ENCODE measurements at regions not wholly inside any gene's neighbourhood (a gene's known extent, or its start where the extent isn't known, plus 50 kb on each side); places are given as distances from the start of the nearest gene placed in this dataset.

DNA sequence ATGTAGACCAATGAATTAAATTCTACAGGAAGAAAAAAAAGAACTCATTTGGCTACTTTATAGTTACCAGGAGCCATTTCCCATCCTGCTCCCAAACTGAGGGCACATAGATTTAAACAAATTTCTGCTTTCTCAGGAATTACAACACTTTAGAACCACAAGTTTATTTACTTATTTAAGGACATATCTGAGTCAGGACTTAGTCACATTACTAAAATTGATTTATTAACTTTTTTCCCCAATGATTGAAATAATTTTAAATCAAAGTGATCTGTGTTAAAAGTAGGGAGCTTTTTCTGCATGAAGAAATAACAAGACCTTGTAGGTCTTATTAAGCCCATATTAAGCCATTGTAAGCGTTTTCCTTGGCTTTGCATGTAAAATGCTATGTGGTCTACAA is 291.0 kb upstream of the HAND2 start:
- Mint-ChIP-seq H3K9me3 (no peaks in the 10 kb centered on the region), H3K4me1 (ENCODE audit: low read depth) (no peaks in the 10 kb centered on the region), H3K27me3 (no peaks in the 10 kb centered on the region), H3K27ac (no peak overlapping the region), H3K36me3 (ENCODE audit: low read depth) (no peaks in the 10 kb centered on the region), H3K4me3 (no peak overlapping the region)
- no peak for DNase-seq

DNA sequence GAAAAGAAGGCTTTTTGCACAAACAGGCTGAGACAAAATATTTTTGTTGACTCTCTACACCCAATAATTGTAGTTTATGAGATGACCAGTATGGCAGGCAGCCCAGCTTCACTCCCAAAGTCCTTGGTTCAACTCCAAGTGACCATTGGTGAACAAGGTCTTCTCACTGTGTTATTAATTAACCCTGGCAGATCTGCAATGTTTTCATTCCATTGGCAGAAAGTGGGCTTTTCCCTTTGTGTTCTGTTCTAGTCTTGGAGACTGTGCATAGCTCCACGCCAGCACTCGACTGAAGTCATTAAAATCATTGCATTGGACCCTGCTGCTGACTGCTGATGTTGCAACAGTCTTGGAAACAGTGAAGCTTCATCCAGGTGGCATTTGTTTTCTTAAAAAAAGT is 277.3 kb upstream of the HAND2 start:
- H3K36me3 Mint-ChIP-seq (ENCODE audit: low read depth): no peaks in the 10 kb centered on the region
- H3K4me1 Mint-ChIP-seq (ENCODE audit: low read depth): no peaks in the 10 kb centered on the region
- H3K27me3 Mint-ChIP-seq: no peaks in the 10 kb centered on the region
- H3K4me3 Mint-ChIP-seq: no peak overlapping the region
- DNase-seq: no peak
- H3K27ac Mint-ChIP-seq: no peak overlapping the region
- H3K9me3 Mint-ChIP-seq: no peaks in the 10 kb centered on the region

DNA sequence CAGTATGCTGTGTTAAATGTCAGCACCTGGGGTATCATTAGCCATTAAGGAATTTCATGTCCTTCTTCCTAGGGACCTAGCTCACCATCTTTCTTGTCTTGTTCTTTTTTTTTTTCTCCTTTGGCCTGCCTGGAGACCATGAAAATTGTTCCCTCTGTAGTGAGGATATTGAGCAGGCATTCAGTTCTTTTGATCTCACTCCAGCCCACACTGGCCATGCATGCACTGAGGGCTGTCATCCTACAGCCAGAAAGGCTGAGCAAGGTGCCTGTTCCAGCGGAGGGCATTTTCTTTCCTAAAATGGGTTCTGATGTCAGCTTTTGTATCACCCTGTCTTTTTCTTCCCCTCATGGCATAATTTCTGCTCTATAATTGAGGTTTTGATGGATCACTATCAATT is 275.9 kb upstream of the HAND2 start:
- Mint-ChIP-seq H3K9me3 (no peaks in the 10 kb centered on the region), H3K4me1 (ENCODE audit: low read depth) (no peaks in the 10 kb centered on the region), H3K27me3 (no peaks in the 10 kb centered on the region), H3K36me3 (ENCODE audit: low read depth) (no peaks in the 10 kb centered on the region), H3K4me3 (no peak overlapping the region), H3K27ac (no peak overlapping the region)
- no peak for DNase-seq

DNA sequence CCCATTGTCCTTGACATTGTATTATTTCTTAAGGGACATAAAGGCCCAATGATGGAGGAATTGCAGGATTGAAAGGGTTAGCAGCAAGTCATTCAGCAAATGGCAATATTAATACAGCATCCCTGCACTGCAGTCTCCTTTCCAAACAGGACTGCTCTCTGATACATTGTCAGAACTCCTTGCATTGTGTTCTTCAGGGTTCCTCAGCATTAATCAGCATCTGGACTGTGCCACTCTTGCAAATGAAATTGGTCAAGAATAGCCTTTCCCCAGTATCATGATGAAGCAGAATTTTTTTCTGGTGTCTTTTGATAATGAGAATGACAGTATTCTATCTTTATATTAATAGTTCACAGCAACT is 272.6 kb upstream of the HAND2 start:
- DNase-seq: no peak
- Mint-ChIP-seq H3K4me1 (ENCODE audit: low read depth) (no peaks in the 10 kb centered on the region), H3K27me3 (no peaks in the 10 kb centered on the region), H3K27ac (no peak overlapping the region), H3K36me3 (ENCODE audit: low read depth) (no peaks in the 10 kb centered on the region), H3K9me3 (no peaks in the 10 kb centered on the region), H3K4me3 (no peak overlapping the region)

DNA sequence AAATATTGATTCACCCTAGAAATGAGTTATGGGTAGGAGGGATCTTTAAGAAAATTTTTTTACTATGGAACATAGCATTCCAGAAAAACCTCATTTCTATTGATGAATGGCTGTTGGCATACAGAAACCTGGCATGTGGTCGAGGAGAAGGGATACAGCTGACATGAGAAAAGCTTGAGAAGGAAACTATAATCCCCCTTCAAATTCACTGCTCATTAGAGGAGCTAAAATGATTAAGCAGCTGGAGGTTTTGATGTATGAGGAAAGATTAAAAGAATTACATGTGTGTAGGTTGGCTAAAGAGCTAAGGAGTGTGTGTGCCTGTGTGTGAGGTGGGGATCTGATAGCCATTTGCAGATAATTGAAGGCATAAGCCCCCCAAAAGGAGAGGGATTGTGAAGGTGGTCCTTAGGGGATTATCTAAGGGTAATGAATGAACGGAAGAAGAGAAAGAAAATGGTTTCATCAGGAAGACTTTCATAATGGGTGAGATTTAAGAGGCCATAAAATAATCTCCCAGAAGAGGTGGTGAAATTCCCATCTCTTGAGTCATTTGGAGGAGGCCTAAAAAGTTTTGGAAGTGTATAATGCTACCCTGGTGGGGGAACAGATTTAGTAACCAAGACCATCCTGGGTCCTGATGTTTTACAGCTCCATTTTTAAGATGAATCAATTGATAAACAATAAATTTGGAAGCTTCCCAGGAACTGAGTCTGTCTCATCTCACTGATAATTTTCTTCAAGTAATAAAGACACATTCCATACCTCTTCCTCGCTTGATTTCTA is 272.0 kb upstream of the HAND2 start:
- no peaks in the 10 kb centered on the region for H3K9me3 Mint-ChIP-seq
- H3K36me3 Mint-ChIP-seq (ENCODE audit: low read depth): no peaks in the 10 kb centered on the region
- H3K4me3 Mint-ChIP-seq: no peak overlapping the region
- H3K4me1 Mint-ChIP-seq (ENCODE audit: low read depth): no peaks in the 10 kb centered on the region
- DNase-seq: no peak
- no peaks in the 10 kb centered on the region for H3K27me3 Mint-ChIP-seq
- H3K27ac Mint-ChIP-seq: no peak overlapping the region

DNA sequence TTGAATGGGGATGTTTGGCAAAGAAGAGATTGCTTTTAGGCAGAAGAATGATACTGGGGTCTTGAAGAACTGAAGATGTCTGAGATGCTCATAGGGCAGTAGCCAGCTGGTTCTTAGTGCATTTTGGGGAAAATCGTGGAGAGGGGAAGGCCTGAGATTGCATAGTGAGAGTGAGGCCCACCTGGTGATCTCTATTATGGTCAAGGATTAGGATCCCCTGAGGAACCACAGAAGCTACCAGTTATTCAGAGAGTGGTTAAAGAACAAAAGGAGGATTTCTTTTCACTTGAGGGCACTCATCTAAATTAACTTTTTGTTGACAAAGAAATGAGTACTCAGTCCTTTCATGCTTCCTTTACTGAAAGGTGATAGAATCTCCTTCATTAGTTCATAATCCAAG is 271.3 kb upstream of the HAND2 start:
- no peaks in the 10 kb centered on the region for H3K36me3 Mint-ChIP-seq (ENCODE audit: low read depth)
- H3K4me3 Mint-ChIP-seq: no peak overlapping the region
- H3K4me1 Mint-ChIP-seq (ENCODE audit: low read depth): no peaks in the 10 kb centered on the region
- no peaks in the 10 kb centered on the region for H3K9me3 Mint-ChIP-seq
- H3K27ac Mint-ChIP-seq: no peak overlapping the region
- no peak for DNase-seq
- no peaks in the 10 kb centered on the region for H3K27me3 Mint-ChIP-seq

DNA sequence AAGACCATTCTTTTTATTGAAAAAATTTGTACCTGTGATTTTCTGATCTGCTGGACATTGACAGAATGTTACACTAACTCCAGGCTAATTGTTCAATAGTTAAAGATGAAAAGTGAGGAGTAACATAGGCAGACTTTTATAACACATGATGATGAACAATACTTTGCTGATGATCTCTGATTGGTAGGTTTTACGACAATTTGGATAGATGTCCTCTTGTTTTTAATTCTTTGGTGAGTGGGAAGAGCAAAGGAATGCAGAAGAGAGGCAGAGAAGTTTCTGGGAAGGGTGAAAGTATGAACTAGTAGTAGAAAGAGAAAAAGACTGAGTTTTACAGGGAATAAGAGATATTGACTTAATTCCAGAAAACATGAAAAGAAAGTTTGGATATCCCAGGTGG is 267.3 kb upstream of the HAND2 start:
- DNase-seq: no peak
- Mint-ChIP-seq H3K4me1 (ENCODE audit: low read depth) (no peaks in the 10 kb centered on the region), H3K27me3 (no peaks in the 10 kb centered on the region), H3K36me3 (ENCODE audit: low read depth) (no peaks in the 10 kb centered on the region), H3K4me3 (no peak overlapping the region), H3K9me3 (no peaks in the 10 kb centered on the region), H3K27ac (no peak overlapping the region)

DNA sequence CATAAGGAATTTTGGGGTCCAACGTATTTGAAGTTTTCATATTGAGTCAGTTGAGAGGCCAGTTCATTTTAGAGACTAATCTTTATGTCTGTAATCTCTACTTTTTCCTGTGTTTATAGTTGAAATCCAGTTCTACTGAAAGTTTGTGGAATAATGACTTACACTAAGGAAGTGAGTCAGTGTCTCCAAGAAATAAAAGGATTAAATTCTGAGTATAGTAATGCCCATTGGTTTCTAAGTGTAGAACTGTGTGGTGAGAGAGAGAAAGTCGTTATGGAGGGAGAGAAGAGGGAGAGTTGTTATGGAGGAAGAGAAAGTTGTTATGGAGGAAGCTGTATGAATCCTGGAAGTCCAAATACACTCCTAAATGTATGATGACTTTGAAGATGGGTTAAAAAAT is 264.6 kb upstream of the HAND2 start:
- no peak for DNase-seq
- Mint-ChIP-seq H3K27me3 (no peaks in the 10 kb centered on the region), H3K27ac (no peak overlapping the region), H3K36me3 (ENCODE audit: low read depth) (no peaks in the 10 kb centered on the region), H3K4me3 (no peak overlapping the region), H3K9me3 (no peaks in the 10 kb centered on the region), H3K4me1 (ENCODE audit: low read depth) (no peaks in the 10 kb centered on the region)

DNA sequence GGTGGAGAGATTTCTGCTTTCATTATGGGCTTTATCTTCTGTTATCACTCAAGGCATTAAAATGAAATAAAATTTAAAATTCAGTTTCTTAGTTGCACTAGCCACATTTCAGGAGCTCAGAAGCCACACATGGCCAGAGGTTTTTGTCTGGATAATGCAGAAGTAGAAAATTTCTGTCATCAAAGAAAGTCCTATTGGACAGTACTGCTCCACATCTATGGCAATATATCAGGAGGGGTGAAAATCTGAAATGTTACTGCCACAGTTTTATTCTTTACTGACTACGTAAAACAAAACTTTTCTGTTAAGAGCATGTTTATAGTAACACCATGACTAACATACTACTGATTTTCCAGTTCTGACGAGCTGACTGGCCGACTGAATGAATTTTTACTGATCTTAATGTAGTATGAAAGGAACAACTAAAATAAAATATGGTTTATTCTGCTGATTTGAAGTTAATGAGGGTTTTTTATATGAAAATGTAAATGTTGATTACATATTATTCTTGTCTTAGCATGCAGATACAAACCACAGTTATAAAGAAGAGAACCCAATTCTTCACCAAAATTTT is 264.0 kb upstream of the HAND2 start:
- H3K4me1 Mint-ChIP-seq (ENCODE audit: low read depth): no peaks in the 10 kb centered on the region
- no peak for DNase-seq
- no peak overlapping the region for H3K4me3 Mint-ChIP-seq
- no peaks in the 10 kb centered on the region for H3K27me3 Mint-ChIP-seq
- H3K27ac Mint-ChIP-seq: no peak overlapping the region
- no peaks in the 10 kb centered on the region for H3K36me3 Mint-ChIP-seq (ENCODE audit: low read depth)
- no peaks in the 10 kb centered on the region for H3K9me3 Mint-ChIP-seq

DNA sequence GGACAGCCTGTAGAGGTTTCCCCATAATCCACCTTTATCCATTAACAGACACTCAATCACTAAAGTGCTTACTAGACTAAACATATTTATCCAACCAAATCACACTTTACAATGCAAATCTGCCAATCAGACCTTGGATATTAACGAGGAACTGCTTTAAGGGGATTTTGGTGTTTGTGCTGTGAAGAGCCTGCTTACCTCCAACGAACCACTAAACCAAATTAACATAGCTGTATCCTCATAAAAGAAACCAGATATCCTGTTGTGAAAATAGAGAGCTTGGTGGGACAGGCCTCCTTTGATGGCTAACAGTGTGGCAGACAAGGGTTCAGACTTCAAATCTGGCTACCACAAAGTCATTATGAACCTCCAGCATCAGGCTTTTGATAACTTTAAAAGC is 252.6 kb upstream of the HAND2 start:
- H3K27ac Mint-ChIP-seq: no peak overlapping the region
- no peak overlapping the region for H3K4me3 Mint-ChIP-seq
- no peaks in the 10 kb centered on the region for H3K9me3 Mint-ChIP-seq
- no peak for DNase-seq
- H3K4me1 Mint-ChIP-seq (ENCODE audit: low read depth): no peaks in the 10 kb centered on the region
- H3K27me3 Mint-ChIP-seq: no peaks in the 10 kb centered on the region
- no peaks in the 10 kb centered on the region for H3K36me3 Mint-ChIP-seq (ENCODE audit: low read depth)

DNA sequence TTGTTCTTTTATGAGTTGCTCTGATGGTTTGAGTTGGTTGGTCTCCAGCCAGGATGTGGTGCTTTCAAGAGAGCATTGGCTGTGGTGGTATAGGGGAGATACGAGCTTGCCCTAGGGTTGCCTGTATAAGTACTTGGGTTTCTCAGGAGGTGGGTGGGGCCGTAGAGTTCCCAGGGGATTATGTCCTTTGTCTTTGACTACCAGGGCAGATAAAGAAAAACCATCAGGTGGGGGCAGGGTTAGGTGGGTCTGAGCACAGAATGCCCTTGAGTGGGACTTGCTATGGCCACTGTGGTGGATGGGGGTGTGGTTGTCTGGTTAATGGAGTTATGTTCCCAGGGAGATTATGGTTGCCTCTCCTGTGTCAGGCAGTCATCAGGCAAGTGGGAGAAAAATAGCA is 247.9 kb upstream of the HAND2 start:
- peaks cover 10% of the 10 kb centered on the region for H3K9me3 Mint-ChIP-seq
- H3K4me3 Mint-ChIP-seq: no peak overlapping the region
- H3K27ac Mint-ChIP-seq: no peak overlapping the region
- no peaks in the 10 kb centered on the region for H3K36me3 Mint-ChIP-seq (ENCODE audit: low read depth)
- no peaks in the 10 kb centered on the region for H3K27me3 Mint-ChIP-seq
- DNase-seq: no peak
- no peaks in the 10 kb centered on the region for H3K4me1 Mint-ChIP-seq (ENCODE audit: low read depth)

DNA sequence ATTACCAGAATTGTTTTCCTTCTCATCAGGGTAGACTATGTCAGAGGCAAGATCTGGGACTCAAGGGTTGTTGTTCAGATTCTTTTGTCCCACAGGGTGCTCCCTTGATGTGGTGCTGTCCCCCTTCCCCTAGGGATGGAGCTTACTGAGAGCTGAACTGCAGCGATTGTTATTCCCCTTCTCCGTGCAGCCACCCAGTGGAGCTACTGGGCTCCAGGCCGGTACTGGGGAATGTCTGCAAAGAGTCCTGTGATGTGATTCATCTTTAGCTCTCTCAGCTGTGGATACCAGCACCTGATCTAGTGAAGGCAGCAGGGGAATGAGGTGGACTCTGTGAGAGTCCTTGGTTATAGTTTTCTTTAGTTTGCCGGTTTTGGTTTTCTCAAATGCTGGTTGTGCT is 247.4 kb upstream of the HAND2 start:
- Mint-ChIP-seq H3K4me3 (no peak overlapping the region), H3K4me1 (ENCODE audit: low read depth) (no peaks in the 10 kb centered on the region), H3K27ac (no peak overlapping the region), H3K36me3 (ENCODE audit: low read depth) (no peaks in the 10 kb centered on the region), H3K27me3 (no peaks in the 10 kb centered on the region), H3K9me3 (peaks cover 10% of the 10 kb centered on the region)
- no peak for DNase-seq

DNA sequence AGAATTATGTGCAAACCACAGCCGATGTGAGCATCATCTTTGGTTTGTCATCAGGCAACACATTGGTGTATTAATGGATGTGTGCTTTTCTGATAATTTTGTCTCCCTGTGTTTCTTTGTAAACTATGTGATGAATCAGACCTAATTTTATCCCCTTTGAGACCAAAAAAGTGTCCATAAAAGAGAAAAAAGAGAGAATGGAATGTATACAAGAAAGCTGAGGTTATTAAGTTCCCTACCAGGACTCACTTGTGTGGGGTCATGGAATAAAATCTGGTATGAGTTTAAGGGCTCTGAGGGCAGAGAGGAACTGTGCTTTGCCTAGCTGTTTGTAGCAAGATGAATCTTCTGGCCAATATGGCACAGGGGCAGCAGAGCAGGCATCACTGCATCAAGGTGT is 239.5 kb upstream of the HAND2 start:
- H3K36me3 Mint-ChIP-seq (ENCODE audit: low read depth): no peaks in the 10 kb centered on the region
- no peak overlapping the region for H3K27ac Mint-ChIP-seq
- H3K27me3 Mint-ChIP-seq: no peaks in the 10 kb centered on the region
- H3K4me1 Mint-ChIP-seq (ENCODE audit: low read depth): no peaks in the 10 kb centered on the region
- H3K4me3 Mint-ChIP-seq: no peak overlapping the region
- no peaks in the 10 kb centered on the region for H3K9me3 Mint-ChIP-seq
- no peak for DNase-seq

DNA sequence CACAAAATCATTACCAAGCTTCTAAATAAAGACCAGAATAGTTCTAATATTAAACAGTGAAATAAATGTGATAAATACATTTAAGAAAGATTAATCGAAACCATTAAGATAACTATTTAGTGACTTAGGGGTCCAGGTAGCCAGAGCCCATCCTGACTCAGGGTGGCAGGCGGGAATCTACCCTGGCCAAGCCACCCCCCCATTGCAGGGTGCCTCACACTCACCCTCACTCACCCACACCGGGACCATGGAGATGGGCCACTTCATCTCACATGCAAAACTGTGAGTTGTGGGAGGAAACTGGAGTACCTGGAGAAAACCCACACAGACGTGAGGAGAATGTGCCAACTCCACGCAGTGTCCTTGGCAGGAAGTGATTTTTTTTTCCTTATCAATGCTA is 237.6 kb upstream of the HAND2 start:
- H3K27me3 Mint-ChIP-seq: no peaks in the 10 kb centered on the region
- no peaks in the 10 kb centered on the region for H3K4me1 Mint-ChIP-seq (ENCODE audit: low read depth)
- H3K4me3 Mint-ChIP-seq: no peak overlapping the region
- H3K27ac Mint-ChIP-seq: no peak overlapping the region
- H3K36me3 Mint-ChIP-seq (ENCODE audit: low read depth): no peaks in the 10 kb centered on the region
- no peak for DNase-seq
- H3K9me3 Mint-ChIP-seq: no peaks in the 10 kb centered on the region

DNA sequence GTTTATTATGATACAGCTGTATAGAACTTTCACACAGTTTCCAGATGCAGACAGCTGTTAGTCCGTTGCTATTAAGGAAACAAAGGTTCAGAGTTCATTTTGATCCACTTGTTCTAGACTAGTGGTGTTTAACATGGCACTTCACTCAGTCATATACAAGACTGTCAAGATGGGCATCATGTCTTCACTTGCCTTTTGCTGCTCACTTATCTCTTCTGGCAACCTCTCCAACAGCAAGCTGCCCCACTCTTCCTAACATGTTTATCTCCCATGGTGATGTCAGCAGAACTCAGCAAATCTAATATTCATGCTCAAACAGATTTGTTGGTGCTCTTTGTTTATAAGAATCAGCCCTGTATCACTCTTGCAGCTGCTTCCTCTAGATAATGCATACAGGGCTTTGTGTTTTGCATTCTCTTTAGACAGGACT is 236.2 kb upstream of the HAND2 start:
- H3K36me3 Mint-ChIP-seq (ENCODE audit: low read depth): no peaks in the 10 kb centered on the region
- DNase-seq: no peak
- no peaks in the 10 kb centered on the region for H3K9me3 Mint-ChIP-seq
- no peaks in the 10 kb centered on the region for H3K4me1 Mint-ChIP-seq (ENCODE audit: low read depth)
- no peak overlapping the region for H3K4me3 Mint-ChIP-seq
- no peak overlapping the region for H3K27ac Mint-ChIP-seq
- peaks cover 6% of the 10 kb centered on the region for H3K27me3 Mint-ChIP-seq

DNA sequence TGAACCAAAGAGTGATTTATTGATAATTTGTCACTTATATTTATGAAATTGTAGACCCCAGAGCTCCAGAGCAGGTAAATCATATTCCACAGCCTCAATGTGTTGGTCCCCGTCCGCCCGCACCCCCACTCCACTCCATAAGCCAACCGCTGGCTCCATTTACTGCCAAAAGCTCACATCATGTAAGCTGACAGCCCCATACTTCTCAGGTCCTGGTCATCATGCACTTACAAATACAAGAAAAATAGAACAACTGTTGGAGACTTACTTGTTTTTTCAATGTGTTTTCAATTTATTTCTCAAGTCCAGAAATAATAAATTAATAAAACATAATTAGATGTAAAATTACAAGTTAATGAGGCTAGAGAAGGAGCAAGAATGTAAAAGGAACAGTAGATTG is 235.7 kb upstream of the HAND2 start:
- Mint-ChIP-seq H3K4me3 (no peak overlapping the region), H3K27me3 (peaks cover 6% of the 10 kb centered on the region), H3K4me1 (ENCODE audit: low read depth) (no peaks in the 10 kb centered on the region), H3K36me3 (ENCODE audit: low read depth) (no peaks in the 10 kb centered on the region), H3K27ac (no peak overlapping the region), H3K9me3 (no peaks in the 10 kb centered on the region)
- no peak for DNase-seq
